ENCODE measurements at regions not wholly inside any gene's neighbourhood (a gene's known extent, or its start where the extent isn't known, plus 50 kb on each side); places are given as distances from the start of the nearest gene placed in this dataset.

DNA sequence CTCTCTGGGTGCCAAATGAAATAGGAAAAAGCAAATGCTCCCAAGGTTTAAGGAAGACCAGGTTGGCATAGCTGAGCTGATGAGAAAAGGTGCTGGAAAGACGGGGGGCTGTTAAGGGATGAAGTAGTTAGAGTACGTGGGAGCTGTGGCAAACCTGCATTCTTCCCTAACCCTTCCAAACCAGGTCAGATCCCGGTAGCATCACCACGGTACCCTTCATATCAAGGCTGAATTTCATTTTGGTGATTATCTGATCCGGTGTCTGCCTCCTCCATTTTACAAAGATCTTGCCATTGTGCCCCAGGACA, 68.0 kb upstream of the PIM1 start:
- TF ChIP-seq PPARA (CRISPR knock-in tag; IDR thresholded peaks at IDR 0.05; ENCODE audit: borderline replicate concordance) (no peak), TOX (CRISPR knock-in tag; IDR thresholded peaks at IDR 0.05; ENCODE audit: borderline replicate concordance) (no peak), CSDC2 (CRISPR knock-in tag; IDR thresholded peaks at IDR 0.05) (no peak), SNAI2 (CRISPR knock-in tag; IDR thresholded peaks at IDR 0.05) (no peak), RARB (CRISPR knock-in tag; IDR thresholded peaks at IDR 0.05) (no peak), ZNF8 (CRISPR knock-in tag; IDR thresholded peaks at IDR 0.05) (no peak), ARNTL (CRISPR knock-in tag; IDR thresholded peaks at IDR 0.05; ENCODE audit: borderline replicate concordance, low read depth) (no peak), ZC3H10 (CRISPR knock-in tag; IDR thresholded peaks at IDR 0.05) (no peak), ZFP30 (CRISPR knock-in tag; IDR thresholded peaks at IDR 0.05) (no peak), ZNF70 (CRISPR knock-in tag; IDR thresholded peaks at IDR 0.05) (no peak)
- TF ChIP-seq, protein P1, sequence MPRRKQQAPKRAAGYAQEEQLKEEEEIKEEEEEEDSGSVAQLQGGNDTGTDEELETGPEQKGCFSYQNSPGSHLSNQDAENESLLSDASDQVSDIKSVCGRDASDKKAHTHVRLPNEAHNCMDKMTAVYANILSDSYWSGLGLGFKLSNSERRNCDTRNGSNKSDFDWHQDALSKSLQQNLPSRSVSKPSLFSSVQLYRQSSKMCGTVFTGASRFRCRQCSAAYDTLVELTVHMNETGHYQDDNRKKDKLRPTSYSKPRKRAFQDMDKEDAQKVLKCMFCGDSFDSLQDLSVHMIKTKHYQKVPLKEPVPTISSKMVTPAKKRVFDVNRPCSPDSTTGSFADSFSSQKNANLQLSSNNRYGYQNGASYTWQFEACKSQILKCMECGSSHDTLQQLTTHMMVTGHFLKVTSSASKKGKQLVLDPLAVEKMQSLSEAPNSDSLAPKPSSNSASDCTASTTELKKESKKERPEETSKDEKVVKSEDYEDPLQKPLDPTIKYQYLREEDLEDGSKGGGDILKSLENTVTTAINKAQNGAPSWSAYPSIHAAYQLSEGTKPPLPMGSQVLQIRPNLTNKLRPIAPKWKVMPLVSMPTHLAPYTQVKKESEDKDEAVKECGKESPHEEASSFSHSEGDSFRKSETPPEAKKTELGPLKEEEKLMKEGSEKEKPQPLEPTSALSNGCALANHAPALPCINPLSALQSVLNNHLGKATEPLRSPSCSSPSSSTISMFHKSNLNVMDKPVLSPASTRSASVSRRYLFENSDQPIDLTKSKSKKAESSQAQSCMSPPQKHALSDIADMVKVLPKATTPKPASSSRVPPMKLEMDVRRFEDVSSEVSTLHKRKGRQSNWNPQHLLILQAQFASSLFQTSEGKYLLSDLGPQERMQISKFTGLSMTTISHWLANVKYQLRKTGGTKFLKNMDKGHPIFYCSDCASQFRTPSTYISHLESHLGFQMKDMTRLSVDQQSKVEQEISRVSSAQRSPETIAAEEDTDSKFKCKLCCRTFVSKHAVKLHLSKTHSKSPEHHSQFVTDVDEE (CRISPR knock-in tag; IDR thresholded peaks at IDR 0.05): no peak
- TF ChIP-seq, protein P2, sequence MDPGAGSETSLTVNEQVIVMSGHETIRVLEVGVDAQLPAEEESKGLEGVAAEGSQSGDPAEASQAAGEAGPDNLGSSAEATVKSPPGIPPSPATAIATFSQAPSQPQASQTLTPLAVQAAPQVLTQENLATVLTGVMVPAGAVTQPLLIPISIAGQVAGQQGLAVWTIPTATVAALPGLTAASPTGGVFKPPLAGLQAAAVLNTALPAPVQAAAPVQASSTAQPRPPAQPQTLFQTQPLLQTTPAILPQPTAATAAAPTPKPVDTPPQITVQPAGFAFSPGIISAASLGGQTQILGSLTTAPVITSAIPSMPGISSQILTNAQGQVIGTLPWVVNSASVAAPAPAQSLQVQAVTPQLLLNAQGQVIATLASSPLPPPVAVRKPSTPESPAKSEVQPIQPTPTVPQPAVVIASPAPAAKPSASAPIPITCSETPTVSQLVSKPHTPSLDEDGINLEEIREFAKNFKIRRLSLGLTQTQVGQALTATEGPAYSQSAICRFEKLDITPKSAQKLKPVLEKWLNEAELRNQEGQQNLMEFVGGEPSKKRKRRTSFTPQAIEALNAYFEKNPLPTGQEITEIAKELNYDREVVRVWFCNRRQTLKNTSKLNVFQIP (CRISPR knock-in tag; IDR thresholded peaks at IDR 0.05; ENCODE audit: borderline replicate concordance, low read depth): no peak
- TF ChIP-seq, protein P3, sequence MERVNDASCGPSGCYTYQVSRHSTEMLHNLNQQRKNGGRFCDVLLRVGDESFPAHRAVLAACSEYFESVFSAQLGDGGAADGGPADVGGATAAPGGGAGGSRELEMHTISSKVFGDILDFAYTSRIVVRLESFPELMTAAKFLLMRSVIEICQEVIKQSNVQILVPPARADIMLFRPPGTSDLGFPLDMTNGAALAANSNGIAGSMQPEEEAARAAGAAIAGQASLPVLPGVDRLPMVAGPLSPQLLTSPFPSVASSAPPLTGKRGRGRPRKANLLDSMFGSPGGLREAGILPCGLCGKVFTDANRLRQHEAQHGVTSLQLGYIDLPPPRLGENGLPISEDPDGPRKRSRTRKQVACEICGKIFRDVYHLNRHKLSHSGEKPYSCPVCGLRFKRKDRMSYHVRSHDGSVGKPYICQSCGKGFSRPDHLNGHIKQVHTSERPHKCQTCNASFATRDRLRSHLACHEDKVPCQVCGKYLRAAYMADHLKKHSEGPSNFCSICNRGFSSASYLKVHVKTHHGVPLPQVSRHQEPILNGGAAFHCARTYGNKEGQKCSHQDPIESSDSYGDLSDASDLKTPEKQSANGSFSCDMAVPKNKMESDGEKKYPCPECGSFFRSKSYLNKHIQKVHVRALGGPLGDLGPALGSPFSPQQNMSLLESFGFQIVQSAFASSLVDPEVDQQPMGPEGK (CRISPR knock-in tag; IDR thresholded peaks at IDR 0.05; ENCODE audit: borderline replicate concordance): no peak
- TF ChIP-seq, protein P4, sequence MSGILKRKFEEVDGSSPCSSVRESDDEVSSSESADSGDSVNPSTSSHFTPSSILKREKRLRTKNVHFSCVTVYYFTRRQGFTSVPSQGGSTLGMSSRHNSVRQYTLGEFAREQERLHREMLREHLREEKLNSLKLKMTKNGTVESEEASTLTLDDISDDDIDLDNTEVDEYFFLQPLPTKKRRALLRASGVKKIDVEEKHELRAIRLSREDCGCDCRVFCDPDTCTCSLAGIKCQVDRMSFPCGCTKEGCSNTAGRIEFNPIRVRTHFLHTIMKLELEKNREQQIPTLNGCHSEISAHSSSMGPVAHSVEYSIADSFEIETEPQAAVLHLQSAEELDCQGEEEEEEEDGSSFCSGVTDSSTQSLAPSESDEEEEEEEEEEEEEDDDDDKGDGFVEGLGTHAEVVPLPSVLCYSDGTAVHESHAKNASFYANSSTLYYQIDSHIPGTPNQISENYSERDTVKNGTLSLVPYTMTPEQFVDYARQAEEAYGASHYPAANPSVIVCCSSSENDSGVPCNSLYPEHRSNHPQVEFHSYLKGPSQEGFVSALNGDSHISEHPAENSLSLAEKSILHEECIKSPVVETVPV (CRISPR knock-in tag; IDR thresholded peaks at IDR 0.05): no peak
- TF ChIP-seq, protein P5, sequence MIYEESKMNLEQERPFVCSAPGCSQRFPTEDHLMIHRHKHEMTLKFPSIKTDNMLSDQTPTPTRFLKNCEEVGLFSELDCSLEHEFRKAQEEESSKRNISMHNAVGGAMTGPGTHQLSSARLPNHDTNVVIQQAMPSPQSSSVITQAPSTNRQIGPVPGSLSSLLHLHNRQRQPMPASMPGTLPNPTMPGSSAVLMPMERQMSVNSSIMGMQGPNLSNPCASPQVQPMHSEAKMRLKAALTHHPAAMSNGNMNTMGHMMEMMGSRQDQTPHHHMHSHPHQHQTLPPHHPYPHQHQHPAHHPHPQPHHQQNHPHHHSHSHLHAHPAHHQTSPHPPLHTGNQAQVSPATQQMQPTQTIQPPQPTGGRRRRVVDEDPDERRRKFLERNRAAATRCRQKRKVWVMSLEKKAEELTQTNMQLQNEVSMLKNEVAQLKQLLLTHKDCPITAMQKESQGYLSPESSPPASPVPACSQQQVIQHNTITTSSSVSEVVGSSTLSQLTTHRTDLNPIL (CRISPR knock-in tag; IDR thresholded peaks at IDR 0.05; ENCODE audit: low read depth): no peak
- ATAC-seq: no peak

DNA sequence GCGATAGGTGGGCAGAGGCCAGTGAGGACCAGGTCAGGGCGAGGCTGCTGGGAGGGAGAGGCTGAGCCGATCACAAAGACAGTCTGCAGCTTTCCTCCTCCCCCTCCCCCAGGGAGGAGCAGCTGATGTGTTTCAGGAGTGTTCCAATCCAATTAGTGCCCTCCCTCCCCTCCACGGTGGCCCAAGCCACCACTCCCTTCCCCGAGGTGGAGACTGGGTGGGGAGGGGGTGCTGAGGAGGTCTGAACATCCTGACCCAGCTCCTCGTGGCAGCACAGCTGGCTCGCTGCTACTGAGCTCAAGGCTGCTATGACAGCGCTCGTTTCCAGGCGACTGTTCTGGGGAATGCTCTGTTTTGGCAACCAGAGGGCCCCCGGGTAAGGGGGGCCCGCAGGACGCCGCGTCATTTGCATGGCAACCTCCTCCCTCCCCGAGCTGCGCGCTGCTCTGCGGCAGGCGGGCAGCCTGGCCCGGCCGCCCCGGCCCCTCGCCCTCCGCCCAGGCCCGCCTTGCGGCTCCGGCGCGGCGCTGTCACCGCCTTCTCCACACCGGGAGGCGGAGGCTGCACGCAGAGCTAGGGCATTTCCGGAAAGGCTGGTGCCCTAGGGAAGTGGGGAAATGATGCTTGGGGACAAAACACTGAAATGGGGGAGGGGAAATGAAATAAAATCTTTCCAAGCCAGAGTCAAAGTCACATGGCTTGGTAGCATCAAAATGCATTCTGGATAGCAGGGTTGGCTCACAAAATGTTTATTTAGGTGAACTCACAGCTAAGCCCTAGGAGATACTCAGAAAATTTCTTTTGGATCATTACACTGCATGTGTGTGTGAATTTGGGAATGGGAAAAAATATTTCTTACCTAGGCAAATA, 67.4 kb upstream of the PIM1 start:
- peak; percentile 95 for ATAC-seq
- no peak for TF ChIP-seq ZNF565 (CRISPR knock-in tag; conservative IDR thresholded peaks at IDR 0.05; ENCODE audit: low read depth)
- no peak for TF ChIP-seq TCF4 (CRISPR knock-in tag; IDR thresholded peaks at IDR 0.05; ENCODE audit: borderline replicate concordance)
- TF ChIP-seq ZNF70 (CRISPR knock-in tag; IDR thresholded peaks at IDR 0.05): peak; percentile 18; the same call in 1 of the 2 replicates
- no peak for TF ChIP-seq ZFP3 (CRISPR knock-in tag; IDR thresholded peaks at IDR 0.05)
- TF ChIP-seq, protein P1 (CRISPR knock-in tag; IDR thresholded peaks at IDR 0.05): peak; percentile 43
- peak; percentile 49; the same call in 1 of the 2 replicates for TF ChIP-seq ARNTL (CRISPR knock-in tag; IDR thresholded peaks at IDR 0.05; ENCODE audit: borderline replicate concordance, low read depth)
- TF ChIP-seq TOX (CRISPR knock-in tag; IDR thresholded peaks at IDR 0.05; ENCODE audit: borderline replicate concordance): no peak
- TF ChIP-seq ESRRG (CRISPR knock-in tag; IDR thresholded peaks at IDR 0.05): 0 out of 2 replicates have a peak, but pooled peaks have one; percentile 5

All from SK-N-SH treated with all-trans-retinoic acid at 6 μM for 48 hours (cell line).